H9 (cell line): ENCODE measurements at regions not wholly inside any gene's neighbourhood (a gene's known extent, or its start where the extent isn't known, plus 50 kb on each side); places are given as distances from the start of the nearest gene placed in this dataset.

Source experiments
- DNase-seq: peaks from one replicate; pipeline ENCODE4 v3.0.0-alpha.2; 2017
- H2AFZ ChIP-seq: one replicate; pipeline ENCODE4 v1.6.1; 2013; ENCODE audit warnings: mild to moderate bottlenecking, low read length, control low read depth, moderate library complexity
- H2AK5ac ChIP-seq: 2 replicates; pipeline ENCODE4 v1.6.1; 2013; ENCODE audit warnings: low read length, control low read depth, mixed read lengths; ENCODE audit not compliant: insufficient read length
- H2BK120ac ChIP-seq: one replicate; pipeline ENCODE4 v1.6.1; 2013; ENCODE audit warnings: low read depth, mild to moderate bottlenecking, low read length, control low read depth, inconsistent platforms; ENCODE audit not compliant: poor library complexity, severe bottlenecking
- H2BK12ac ChIP-seq: 2 replicates; pipeline ENCODE4 v1.6.1; 2013; ENCODE audit warnings: low read length, control low read depth, mixed read lengths, low read depth; ENCODE audit not compliant: insufficient read length
- H2BK15ac ChIP-seq: 2 replicates; pipeline ENCODE4 v1.6.1; 2013; ENCODE audit warnings: low read depth, low read length, control low read depth
- H2BK20ac ChIP-seq: one replicate; pipeline ENCODE4 v1.6.1; 2013; ENCODE audit warnings: low read depth, mild to moderate bottlenecking, low read length, control low read depth, inconsistent platforms; ENCODE audit not compliant: poor library complexity, severe bottlenecking
- H2BK5ac ChIP-seq: 2 replicates; pipeline ENCODE4 v1.6.1; 2013; ENCODE audit warnings: low read length, control low read depth, mixed read lengths; ENCODE audit not compliant: insufficient read length
- H3K14ac ChIP-seq: 2 replicates; pipeline ENCODE4 v1.6.1; 2013; ENCODE audit warnings: low read length, control low read depth; ENCODE audit not compliant: insufficient read depth
- H3K18ac ChIP-seq: 2 replicates; pipeline ENCODE4 v1.6.1; 2013; ENCODE audit warnings: low read depth, mild to moderate bottlenecking, mixed read lengths, low read length, control low read depth; ENCODE audit not compliant: insufficient read length
- H3K23ac ChIP-seq: 2 replicates; pipeline ENCODE4 v1.6.1; 2013; ENCODE audit warnings: low read length, control low read depth, mixed read lengths, low read depth; ENCODE audit not compliant: insufficient read length
- H3K23me2 ChIP-seq: 2 replicates; pipeline ENCODE4 v1.6.1; 2013; ENCODE audit warnings: low read depth, mild to moderate bottlenecking, mixed read lengths, low read length, control low read depth; ENCODE audit not compliant: insufficient read length, poor library complexity, severe bottlenecking
- H3K27ac ChIP-seq: 2 replicates; pipeline ENCODE4 v1.5.1; 2013; ENCODE audit warnings: low read length, control low read depth, mixed read lengths, low read depth; ENCODE audit not compliant: insufficient read length
- H3K27me3 ChIP-seq: 2 replicates; pipeline ENCODE4 v1.6.1; 2013; ENCODE audit warnings: low read length, control low read depth, inconsistent platforms; ENCODE audit not compliant: insufficient read depth
- H3K4ac ChIP-seq: 2 replicates; pipeline ENCODE4 v1.6.1; 2013; ENCODE audit warnings: low read depth, mild to moderate bottlenecking, control low read depth, inconsistent platforms, low read length, moderate library complexity
- H3K4me1 ChIP-seq: 2 replicates; pipeline ENCODE4 v1.6.1; 2013; ENCODE audit warnings: low read length, control low read depth, inconsistent platforms; ENCODE audit not compliant: insufficient read depth
- H3K4me2 ChIP-seq: 2 replicates; pipeline ENCODE4 v1.6.1; 2013; ENCODE audit warnings: low read length, control low read depth, mixed read lengths; ENCODE audit not compliant: insufficient read length, insufficient read depth
- H3K56ac ChIP-seq: 2 replicates; pipeline ENCODE4 v1.6.1; 2013; ENCODE audit warnings: low read depth, mild to moderate bottlenecking, mixed read lengths, low read length, control low read depth; ENCODE audit not compliant: insufficient read length
- H3K79me1 ChIP-seq: 2 replicates; pipeline ENCODE4 v1.6.1; 2013; ENCODE audit warnings: low read depth, mild to moderate bottlenecking, moderate library complexity, low read length, control low read depth, inconsistent platforms; ENCODE audit not compliant: insufficient read depth, poor library complexity, severe bottlenecking
- H3K79me2 ChIP-seq: 2 replicates; pipeline ENCODE4 v1.6.1; 2013; ENCODE audit warnings: low read length, control low read depth, inconsistent platforms; ENCODE audit not compliant: insufficient read depth
- H3K9ac ChIP-seq: 2 replicates; pipeline ENCODE4 v1.6.1; 2013; ENCODE audit warnings: low read length, control low read depth, mixed read lengths; ENCODE audit not compliant: insufficient read length; ENCODE audit errors: extremely low read depth
- H3K9me3 ChIP-seq: one replicate; pipeline ENCODE4 v1.6.1; 2013; ENCODE audit warnings: low read depth, low read length, inconsistent platforms; ENCODE audit not compliant: control insufficient read depth
- H3T11ph ChIP-seq: one replicate; pipeline ENCODE4 v1.6.1; 2013; ENCODE audit warnings: mild to moderate bottlenecking, low read length, control low read depth, inconsistent platforms
- H4K20me1 ChIP-seq: one replicate; pipeline ENCODE4 v1.6.1; 2013; ENCODE audit not compliant: control insufficient read depth, insufficient read length, insufficient read depth
- H4K5ac ChIP-seq: 2 replicates; pipeline ENCODE4 v1.6.1; 2013; ENCODE audit warnings: low read depth, mild to moderate bottlenecking, mixed read lengths, low read length, control low read depth; ENCODE audit not compliant: insufficient read length
- H4K8ac ChIP-seq: replicated peaks from 2 replicates; pipeline ENCODE4 v1.6.1; 2013; ENCODE audit warnings: low read length, control low read depth, mixed read lengths, low read depth; ENCODE audit not compliant: insufficient read length
- H4K91ac ChIP-seq: 2 replicates; pipeline ENCODE4 v1.6.1; 2013; ENCODE audit warnings: low read depth, mild to moderate bottlenecking, moderate library complexity, mixed read lengths, low read length, control low read depth; ENCODE audit not compliant: insufficient read length
- H3K27ac Mint-ChIP-seq, 3 experiments: 2 replicates in 2 of 3; 3 replicates in 1 of 3; pipeline ENCODE4 v1.8.0; 2020 to 2021; ENCODE audit warnings: mixed read lengths in 3 of 3, mild to moderate bottlenecking in 1 of 3, moderate library complexity in 1 of 3
- H3K27me3 Mint-ChIP-seq: 2 replicates; pipeline ENCODE4 v1.8.0; 2021; ENCODE audit warnings: low read depth, mild to moderate bottlenecking, moderate library complexity, mixed read lengths
- H3K36me3 Mint-ChIP-seq, 3 experiments: 2 replicates in 2 of 3; 3 replicates in 1 of 3; pipeline ENCODE4 v1.8.0; 2020 to 2021; ENCODE audit warnings: low read depth in 3 of 3, mixed read lengths in 3 of 3; ENCODE audit not compliant: insufficient read depth in 1 of 3
- H3K4me1 Mint-ChIP-seq, 2 experiments: 2 replicates each; pipeline ENCODE4 v1.8.0; 2020; ENCODE audit warnings: mixed read lengths in 2 of 2
- H3K4me3 Mint-ChIP-seq, 2 experiments: 2 replicates in 1 of 2; 3 replicates in 1 of 2; pipeline ENCODE4 v1.8.0; 2020 to 2021; ENCODE audit warnings: mild to moderate bottlenecking in 2 of 2, mixed read lengths in 2 of 2, moderate library complexity in 1 of 2
- H3K9me3 Mint-ChIP-seq, 2 experiments: 2 replicates in 1 of 2; 3 replicates in 1 of 2; pipeline ENCODE4 v1.8.0; 2020; ENCODE audit warnings: mild to moderate bottlenecking in 2 of 2, mixed read lengths in 2 of 2, moderate library complexity in 1 of 2
- CTCF ChIP-seq: fragments of 200-600 bp; sonication (generic); conservative IDR thresholded peaks from 3 replicates; pipeline ENCODE4 v1.8.0; 2021; ENCODE audit warnings: antibody characterized with exemption, mild to moderate bottlenecking
- WGBS: extraction: QIAGEN DNeasy Blood & Tissue Kit; methylation state at CpG from one replicate; pipeline ENCODE4 v1.1.7; 2013; ENCODE audit warnings: missing lambda C conversion rate, low lambda C conversion rate, mixed read lengths; ENCODE audit not compliant: insufficient read length; ENCODE audit errors: extremely low coverage; 5-methylcytosine and 5-hydroxymethylcytosine counted together

- Histone ChIP-seq H3K27me3 (no peaks in the 10 kb centered on the region), H3K79me2 (no peaks in the 10 kb centered on the region), H3K79me1 (no peaks in the 10 kb centered on the region), H3K4ac (no peak overlapping the region), H3K56ac (no peak overlapping the region), H2AFZ (no peak overlapping the region), H3K23me2 (no peaks in the 10 kb centered on the region), H3K9ac (no peak overlapping the region), H3T11ph (no peak overlapping the region), H2BK12ac (no peak overlapping the region), H3K23ac (no peak overlapping the region), H2BK120ac (no peak overlapping the region), H3K4me2 (no peak overlapping the region), H3K27ac (no peak overlapping the region), H2BK15ac (no peak overlapping the region), H2BK5ac (no peak overlapping the region), H2BK20ac (no peak overlapping the region), H4K8ac (no peak overlapping the region), H2AK5ac (no peak overlapping the region), H3K14ac (no peak overlapping the region), H4K5ac (no peak overlapping the region), H3K18ac (no peak overlapping the region), H4K20me1 (no peaks in the 10 kb centered on the region), H4K91ac (no peak overlapping the region), H3K4me1 (no peaks in the 10 kb centered on the region), H3K9me3 (no peaks in the 10 kb centered on the region)
- no peak for TF ChIP-seq CTCF
- H3K9me3 Mint-ChIP-seq: peaks cover 3% of the 10 kb centered on the region in 2 experiments; a peak in 2 of 5 replicates
- DNase-seq: no peak
- no peaks in the 10 kb centered on the region for H3K27me3 Mint-ChIP-seq
- peaks cover 0 to 8% (median 1%) of the 10 kb centered on the region in 3 experiments; a peak in 3 of 7 replicates for H3K36me3 Mint-ChIP-seq
- H3K27ac Mint-ChIP-seq: no peak overlapping the region
- H3K4me3 Mint-ChIP-seq: no peak overlapping the region
- peaks cover 4 to 5% of the 10 kb centered on the region in 2 experiments; a peak in 3 of 4 replicates for H3K4me1 Mint-ChIP-seq
- WGBS: no CpG with 5 or more reads among the region's 2 CpGs
These were observed 186.1 kb downstream of the KATNAL1 start for GRCh38 chr13:30121244-30121643.
